ENCODE measurements at regions not wholly inside any gene's neighbourhood (a gene's known extent, or its start where the extent isn't known, plus 50 kb on each side); places are given as distances from the start of the nearest gene placed in this dataset.

DNA sequence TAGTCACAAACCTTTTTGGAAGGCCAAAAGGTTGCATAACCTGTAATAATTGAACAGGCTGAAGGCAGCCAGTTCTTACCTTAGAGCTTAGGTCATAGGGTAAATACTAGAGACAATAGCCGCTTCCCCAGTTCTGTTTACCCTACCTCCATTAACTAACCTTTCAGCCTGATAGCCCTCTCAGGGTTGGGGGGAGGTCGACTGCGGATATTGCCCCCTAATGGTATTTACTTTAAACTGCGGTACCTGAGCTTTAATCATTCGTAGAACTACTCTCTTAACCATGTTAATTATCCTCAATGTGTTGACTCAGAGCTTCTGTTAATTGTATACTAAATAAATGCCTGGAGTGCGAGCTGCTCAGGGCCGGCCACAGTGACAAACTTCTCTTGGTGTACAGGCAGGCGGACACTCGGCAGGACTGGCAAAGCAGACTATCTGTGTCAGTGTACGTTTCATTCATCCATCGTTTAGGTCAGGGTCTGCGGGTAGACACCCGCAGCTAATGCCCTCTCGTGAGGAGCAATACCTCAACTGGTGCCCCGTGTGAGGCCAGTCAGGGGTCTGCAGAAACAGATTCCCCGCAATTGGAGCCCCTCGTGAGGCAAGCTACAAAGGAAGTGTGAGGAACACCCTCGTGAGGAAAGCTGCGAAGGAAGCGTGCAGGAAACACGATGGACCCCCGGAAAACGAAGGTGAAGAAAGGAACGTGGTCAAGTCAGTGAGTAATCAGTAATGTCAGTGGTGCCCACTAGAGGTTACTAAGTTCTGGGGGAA lies 115.3 kb upstream of the SCN7A start (continued):
- TF ChIP-seq, protein P1, sequence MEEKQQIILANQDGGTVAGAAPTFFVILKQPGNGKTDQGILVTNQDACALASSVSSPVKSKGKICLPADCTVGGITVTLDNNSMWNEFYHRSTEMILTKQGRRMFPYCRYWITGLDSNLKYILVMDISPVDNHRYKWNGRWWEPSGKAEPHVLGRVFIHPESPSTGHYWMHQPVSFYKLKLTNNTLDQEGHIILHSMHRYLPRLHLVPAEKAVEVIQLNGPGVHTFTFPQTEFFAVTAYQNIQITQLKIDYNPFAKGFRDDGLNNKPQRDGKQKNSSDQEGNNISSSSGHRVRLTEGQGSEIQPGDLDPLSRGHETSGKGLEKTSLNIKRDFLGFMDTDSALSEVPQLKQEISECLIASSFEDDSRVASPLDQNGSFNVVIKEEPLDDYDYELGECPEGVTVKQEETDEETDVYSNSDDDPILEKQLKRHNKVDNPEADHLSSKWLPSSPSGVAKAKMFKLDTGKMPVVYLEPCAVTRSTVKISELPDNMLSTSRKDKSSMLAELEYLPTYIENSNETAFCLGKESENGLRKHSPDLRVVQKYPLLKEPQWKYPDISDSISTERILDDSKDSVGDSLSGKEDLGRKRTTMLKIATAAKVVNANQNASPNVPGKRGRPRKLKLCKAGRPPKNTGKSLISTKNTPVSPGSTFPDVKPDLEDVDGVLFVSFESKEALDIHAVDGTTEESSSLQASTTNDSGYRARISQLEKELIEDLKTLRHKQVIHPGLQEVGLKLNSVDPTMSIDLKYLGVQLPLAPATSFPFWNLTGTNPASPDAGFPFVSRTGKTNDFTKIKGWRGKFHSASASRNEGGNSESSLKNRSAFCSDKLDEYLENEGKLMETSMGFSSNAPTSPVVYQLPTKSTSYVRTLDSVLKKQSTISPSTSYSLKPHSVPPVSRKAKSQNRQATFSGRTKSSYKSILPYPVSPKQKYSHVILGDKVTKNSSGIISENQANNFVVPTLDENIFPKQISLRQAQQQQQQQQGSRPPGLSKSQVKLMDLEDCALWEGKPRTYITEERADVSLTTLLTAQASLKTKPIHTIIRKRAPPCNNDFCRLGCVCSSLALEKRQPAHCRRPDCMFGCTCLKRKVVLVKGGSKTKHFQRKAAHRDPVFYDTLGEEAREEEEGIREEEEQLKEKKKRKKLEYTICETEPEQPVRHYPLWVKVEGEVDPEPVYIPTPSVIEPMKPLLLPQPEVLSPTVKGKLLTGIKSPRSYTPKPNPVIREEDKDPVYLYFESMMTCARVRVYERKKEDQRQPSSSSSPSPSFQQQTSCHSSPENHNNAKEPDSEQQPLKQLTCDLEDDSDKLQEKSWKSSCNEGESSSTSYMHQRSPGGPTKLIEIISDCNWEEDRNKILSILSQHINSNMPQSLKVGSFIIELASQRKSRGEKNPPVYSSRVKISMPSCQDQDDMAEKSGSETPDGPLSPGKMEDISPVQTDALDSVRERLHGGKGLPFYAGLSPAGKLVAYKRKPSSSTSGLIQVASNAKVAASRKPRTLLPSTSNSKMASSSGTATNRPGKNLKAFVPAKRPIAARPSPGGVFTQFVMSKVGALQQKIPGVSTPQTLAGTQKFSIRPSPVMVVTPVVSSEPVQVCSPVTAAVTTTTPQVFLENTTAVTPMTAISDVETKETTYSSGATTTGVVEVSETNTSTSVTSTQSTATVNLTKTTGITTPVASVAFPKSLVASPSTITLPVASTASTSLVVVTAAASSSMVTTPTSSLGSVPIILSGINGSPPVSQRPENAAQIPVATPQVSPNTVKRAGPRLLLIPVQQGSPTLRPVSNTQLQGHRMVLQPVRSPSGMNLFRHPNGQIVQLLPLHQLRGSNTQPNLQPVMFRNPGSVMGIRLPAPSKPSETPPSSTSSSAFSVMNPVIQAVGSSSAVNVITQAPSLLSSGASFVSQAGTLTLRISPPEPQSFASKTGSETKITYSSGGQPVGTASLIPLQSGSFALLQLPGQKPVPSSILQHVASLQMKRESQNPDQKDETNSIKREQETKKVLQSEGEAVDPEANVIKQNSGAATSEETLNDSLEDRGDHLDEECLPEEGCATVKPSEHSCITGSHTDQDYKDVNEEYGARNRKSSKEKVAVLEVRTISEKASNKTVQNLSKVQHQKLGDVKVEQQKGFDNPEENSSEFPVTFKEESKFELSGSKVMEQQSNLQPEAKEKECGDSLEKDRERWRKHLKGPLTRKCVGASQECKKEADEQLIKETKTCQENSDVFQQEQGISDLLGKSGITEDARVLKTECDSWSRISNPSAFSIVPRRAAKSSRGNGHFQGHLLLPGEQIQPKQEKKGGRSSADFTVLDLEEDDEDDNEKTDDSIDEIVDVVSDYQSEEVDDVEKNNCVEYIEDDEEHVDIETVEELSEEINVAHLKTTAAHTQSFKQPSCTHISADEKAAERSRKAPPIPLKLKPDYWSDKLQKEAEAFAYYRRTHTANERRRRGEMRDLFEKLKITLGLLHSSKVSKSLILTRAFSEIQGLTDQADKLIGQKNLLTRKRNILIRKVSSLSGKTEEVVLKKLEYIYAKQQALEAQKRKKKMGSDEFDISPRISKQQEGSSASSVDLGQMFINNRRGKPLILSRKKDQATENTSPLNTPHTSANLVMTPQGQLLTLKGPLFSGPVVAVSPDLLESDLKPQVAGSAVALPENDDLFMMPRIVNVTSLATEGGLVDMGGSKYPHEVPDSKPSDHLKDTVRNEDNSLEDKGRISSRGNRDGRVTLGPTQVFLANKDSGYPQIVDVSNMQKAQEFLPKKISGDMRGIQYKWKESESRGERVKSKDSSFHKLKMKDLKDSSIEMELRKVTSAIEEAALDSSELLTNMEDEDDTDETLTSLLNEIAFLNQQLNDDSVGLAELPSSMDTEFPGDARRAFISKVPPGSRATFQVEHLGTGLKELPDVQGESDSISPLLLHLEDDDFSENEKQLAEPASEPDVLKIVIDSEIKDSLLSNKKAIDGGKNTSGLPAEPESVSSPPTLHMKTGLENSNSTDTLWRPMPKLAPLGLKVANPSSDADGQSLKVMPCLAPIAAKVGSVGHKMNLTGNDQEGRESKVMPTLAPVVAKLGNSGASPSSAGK (IDR thresholded peaks at IDR 0.05), result no peak
- no peak for TF ChIP-seq RUNX1 (IDR thresholded peaks at IDR 0.05; ENCODE audit: low read depth)
- no peak for TF ChIP-seq ETS2 (tag; IDR thresholded peaks at IDR 0.05; ENCODE audit: borderline replicate concordance, poor library complexity, severe bottlenecking)
- no peak for TF ChIP-seq ZNF140 (CRISPR knock-in tag; IDR thresholded peaks at IDR 0.05)
- TF ChIP-seq ILF3 (IDR thresholded peaks at IDR 0.05; ENCODE audit: borderline replicate concordance), result no peak
- TF ChIP-seq CSDE1 (IDR thresholded peaks at IDR 0.05), result no peak

All from K562 (cell line).